Common myeloid progenitor, CD34-positive (primary cell): ENCODE measurements at regions not wholly inside any gene's neighbourhood (a gene's known extent, or its start where the extent isn't known, plus 50 kb on each side); places are given as distances from the start of the nearest gene placed in this dataset.
A peak's percentile ranks its signal among the peaks of the same experiment; 100 is the strongest.

Experiments
- CTCF ChIA-PET: fragments of 350-600 bp; sonication (Branson Sonifier 250); formaldehyde crosslinking; loops from one replicate; lab custom pipeline; 2021; ENCODE audit warnings: antibody characterized with exemption; lab: Charles Lee
- POLR2A ChIA-PET: fragments of 350-600 bp; sonication (Branson Sonifier 250); formaldehyde crosslinking; loops from one replicate; lab custom pipeline; 2021; ENCODE audit warnings: antibody characterized with exemption; lab: Charles Lee
- DNase-seq, 3 donors: peaks; one replicate each; pipeline versions ENCODE4 v3.0.0 to v3.0.0-alpha.2; 2013
- H3K27ac ChIP-seq, 2 experiments: 1 replicate in 1 of 2; 2 replicates in 1 of 2; pipeline ENCODE4 v1.7.0; 2013; ENCODE audit warnings: inconsistent platforms in 2 of 2, low read length in 2 of 2, mild to moderate bottlenecking in 2 of 2, low read depth in 1 of 2, moderate library complexity in 1 of 2; ENCODE audit not compliant: severe bottlenecking in 2 of 2, insufficient read depth in 1 of 2, poor library complexity in 1 of 2
- H3K27me3 ChIP-seq, 5 experiments: replicated peaks in 2 of 5; 1 replicate in 3 of 5; 2 replicates in 2 of 5; pipeline versions ENCODE4 v1.6.1 to v1.7.0; 2013; ENCODE audit warnings: low read length in 4 of 5, mild to moderate bottlenecking in 2 of 5, moderate library complexity in 2 of 5, inconsistent platforms in 1 of 5; ENCODE audit not compliant: insufficient read depth in 5 of 5, control insufficient read depth in 4 of 5
- H3K36me3 ChIP-seq, 4 experiments: 1 replicate in 2 of 4; 2 replicates in 2 of 4; pipeline versions ENCODE4 v1.6.1 to v1.7.0; 2013; ENCODE audit warnings: low read length in 3 of 4, control low read depth in 1 of 4, mild to moderate bottlenecking in 1 of 4; ENCODE audit not compliant: control insufficient read depth in 4 of 4, insufficient read depth in 4 of 4
- H3K4me1 ChIP-seq, 4 experiments: 1 replicate in 3 of 4; 2 replicates in 1 of 4; pipeline versions ENCODE4 v1.6.1 to v1.7.1; 2013; ENCODE audit warnings: low read length in 3 of 4, mild to moderate bottlenecking in 3 of 4, control low read depth in 1 of 4, inconsistent platforms in 1 of 4, moderate library complexity in 1 of 4; ENCODE audit not compliant: control insufficient read depth in 4 of 4, insufficient read depth in 4 of 4; ENCODE audit errors: control extremely low read depth in 1 of 4
- H3K4me3 ChIP-seq, 7 experiments: 1 replicate in 4 of 7; 2 replicates in 3 of 7; pipeline versions ENCODE4 v1.5.1 to v1.7.0; 2013; ENCODE audit warnings: mild to moderate bottlenecking in 7 of 7, low read length in 6 of 7, moderate library complexity in 6 of 7, inconsistent platforms in 2 of 7, low read depth in 2 of 7, control low read depth in 1 of 7; ENCODE audit not compliant: insufficient read depth in 4 of 7, control insufficient read depth in 1 of 7; ENCODE audit errors: extremely low read depth in 1 of 7
- H3K9me3 ChIP-seq, 5 experiments: 1 replicate in 4 of 5; 2 replicates in 1 of 5; pipeline versions ENCODE4 v1.6.1 to v1.7.1; 2013; ENCODE audit warnings: low read length in 4 of 5, mild to moderate bottlenecking in 2 of 5, inconsistent platforms in 1 of 5, low read depth in 1 of 5, moderate library complexity in 1 of 5; ENCODE audit not compliant: control insufficient read depth in 4 of 5, insufficient read depth in 2 of 5; ENCODE audit errors: control extremely low read depth in 1 of 5
- WGBS: methylation state at CpG from one replicate; pipeline ENCODE4 v1.1.5; 2013; ENCODE audit not compliant: insufficient coverage; 5-methylcytosine and 5-hydroxymethylcytosine counted together

GRCh38 chr12:111034886-111035577, 114.7 kb upstream of the MYL2 start:
- DNase-seq = peak in 1 of 3 donors; percentile 37
- POLR2A ChIA-PET = no interaction called here
- Histone ChIP-seq H3K36me3 (no peaks in the 10 kb centered on the region), H3K4me1 (peaks cover 0 to 25% (median 21%) of the 10 kb centered on the region in 4 experiments), H3K27ac (no peak overlapping the region), H3K9me3 (no peaks in the 10 kb centered on the region), H3K27me3 (peaks cover 24 to 94% (median 52%) of the 10 kb centered on the region in 5 experiments), H3K4me3 (peak overlapping the region in 3 of 7 experiments; percentile 23 to 57 (median 48))
- 1% methylated on average over 45 of the region's 50 CpGs for WGBS
- CTCF ChIA-PET = no interaction called here

- Histone ChIP-seq H3K4me1 (peaks cover 0 to 25% (median 21%) of the 10 kb centered on the region in 4 experiments), H3K9me3 (no peaks in the 10 kb centered on the region), H3K36me3 (no peaks in the 10 kb centered on the region), H3K27ac (no peak within 1 kb of the TSS), H3K4me3 (peak within 1 kb of the TSS; percentile 16 to 59 (median 53)), H3K27me3 (peaks cover 24 to 97% (median 55%) of the 10 kb centered on the region in 5 experiments)
- DNase-seq = peak in 1 of 3 donors; percentile 30
- WGBS = under 1% methylated on average over 89 of the region's 100 CpGs
- POLR2A ChIA-PET = interaction anchor here (0.6 kb wide), 1 partner anchor 1162 kb away, joined by 3 read pairs; no protein-coding TSS in a partner anchor
- CTCF ChIA-PET = no interaction called here
Observed at GRCh38 chr12:111034083-111034885, 113.9 kb upstream of the MYL2 start, which contains the start of gene CUX2. Gene CUX2, plus strand, starts transcription at chr12:111034165.

- Histone ChIP-seq H3K4me3 (peak overlapping the region in 6 of 7 experiments; percentile 19 to 59 (median 53)), H3K27me3 (peaks cover 24 to 96% (median 55%) of the 10 kb centered on the region in 5 experiments), H3K27ac (no peak overlapping the region), H3K4me1 (peaks cover 0 to 25% (median 21%) of the 10 kb centered on the region in 4 experiments), H3K36me3 (no peaks in the 10 kb centered on the region), H3K9me3 (no peaks in the 10 kb centered on the region)
- under 1% methylated on average over 40 of the region's 93 CpGs for WGBS
- DNase-seq = peak in 2 of 3 donors; percentile 30 to 31
- ChIA-PET CTCF (no interaction called here), POLR2A (no interaction called here)
Observed at GRCh38 chr12:111033281-111034082, 113.1 kb upstream of the MYL2 start.

GRCh38 chr12:111032591-111032919, 112.2 kb upstream of the MYL2 start:
- CTCF ChIA-PET = no interaction called here
- H3K27me3 ChIP-seq = peaks cover 22 to 92% (median 49%) of the 10 kb centered on the region in 5 experiments

GRCh38 chr12:111031916-111032590, 111.7 kb upstream of the MYL2 start:
- Histone ChIP-seq H3K36me3 (no peaks in the 10 kb centered on the region), H3K27me3 (peaks cover 22 to 92% (median 50%) of the 10 kb centered on the region in 5 experiments), H3K4me1 (peaks cover 0 to 25% (median 21%) of the 10 kb centered on the region in 4 experiments), H3K9me3 (no peaks in the 10 kb centered on the region), H3K4me3 (no peak overlapping the region), H3K27ac (no peak overlapping the region)
- POLR2A ChIA-PET = no interaction called here
- DNase-seq = no peak
- 78% methylated on average over 5 of the region's 8 CpGs for WGBS
- CTCF ChIA-PET = interaction anchor here (0.7 kb wide), 1 partner anchor 12 kb away, joined by 3 read pairs; no protein-coding TSS in a partner anchor

More at GRCh38 chr12:111032591-111032919, 112.2 kb upstream of the MYL2 start:
- no peak for DNase-seq
- POLR2A ChIA-PET = no interaction called here
- H3K9me3 ChIP-seq = no peaks in the 10 kb centered on the region
- H3K27ac ChIP-seq = no peak overlapping the region
- H3K36me3 ChIP-seq = no peaks in the 10 kb centered on the region
- H3K4me3 ChIP-seq = no peak overlapping the region
- WGBS = 23% methylated on average over 2 of the region's 5 CpGs
- H3K4me1 ChIP-seq = peaks cover 0 to 25% (median 21%) of the 10 kb centered on the region in 4 experiments

- peaks cover 0 to 23% (median 20%) of the 10 kb centered on the region in 4 experiments for H3K4me1 ChIP-seq
- no peak overlapping the region for H3K4me3 ChIP-seq
- POLR2A ChIA-PET = no interaction called here
- H3K9me3 ChIP-seq = no peaks in the 10 kb centered on the region
- 84% methylated on average over 5 of the region's 5 CpGs for WGBS
- H3K27me3 ChIP-seq = peaks cover 18 to 92% (median 43%) of the 10 kb centered on the region in 5 experiments
- no peak for DNase-seq
- no peak overlapping the region for H3K27ac ChIP-seq
- CTCF ChIA-PET = no interaction called here
- no peaks in the 10 kb centered on the region for H3K36me3 ChIP-seq
Observed at GRCh38 chr12:111030800-111031199, 110.4 kb upstream of the MYL2 start.
